SH-SY5Y (cell line): ENCODE measurements at regions not wholly inside any gene's neighbourhood (a gene's known extent, or its start where the extent isn't known, plus 50 kb on each side); places are given as distances from the start of the nearest gene placed in this dataset.

ENCODE experiments used
- GATA2 ChIP-seq: IDR thresholded peaks from 2 replicates; pipeline ENCODE4 v1.6.1; 2011; ENCODE audit warnings: mild to moderate bottlenecking, low read depth, low read length
- GATA3 ChIP-seq: IDR thresholded peaks from 2 replicates; pipeline ENCODE4 v1.6.1; 2011; ENCODE audit warnings: low read depth, mild to moderate bottlenecking, low read length, moderate library complexity

DNA sequence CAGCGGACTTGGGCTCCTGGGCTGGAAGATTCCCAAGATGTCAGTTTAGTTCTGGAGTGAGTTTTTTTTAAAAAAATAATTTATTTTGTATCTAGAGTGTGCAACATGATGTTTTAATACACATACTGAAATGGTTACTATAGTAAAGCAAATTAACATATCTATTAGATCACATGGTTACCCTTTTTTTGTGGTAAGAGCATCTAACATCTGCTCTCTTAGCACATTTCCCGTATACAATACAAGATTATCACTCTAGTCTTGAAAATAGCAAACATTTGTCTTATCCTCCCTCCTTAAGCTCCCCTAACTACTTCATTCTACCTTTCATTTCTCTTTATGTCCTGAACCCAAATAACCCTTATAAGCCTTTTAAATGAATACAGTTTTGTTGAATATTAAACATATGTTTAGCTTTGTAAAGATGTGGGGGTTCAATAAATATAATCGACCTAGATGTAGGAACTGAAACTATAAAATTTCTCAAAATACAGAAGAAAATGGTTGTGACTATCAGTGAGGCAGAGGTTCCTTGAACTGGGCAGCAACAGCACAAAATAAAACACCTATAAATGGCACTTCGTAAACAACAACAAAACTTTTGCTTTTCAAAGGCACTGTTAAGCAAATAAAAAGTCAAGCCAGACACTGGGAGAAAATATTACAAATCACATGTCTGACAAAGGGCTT lies 466.6 kb downstream of the FGF9 start:
- TF ChIP-seq GATA2 (no peak), GATA3 (no peak)

DNA sequence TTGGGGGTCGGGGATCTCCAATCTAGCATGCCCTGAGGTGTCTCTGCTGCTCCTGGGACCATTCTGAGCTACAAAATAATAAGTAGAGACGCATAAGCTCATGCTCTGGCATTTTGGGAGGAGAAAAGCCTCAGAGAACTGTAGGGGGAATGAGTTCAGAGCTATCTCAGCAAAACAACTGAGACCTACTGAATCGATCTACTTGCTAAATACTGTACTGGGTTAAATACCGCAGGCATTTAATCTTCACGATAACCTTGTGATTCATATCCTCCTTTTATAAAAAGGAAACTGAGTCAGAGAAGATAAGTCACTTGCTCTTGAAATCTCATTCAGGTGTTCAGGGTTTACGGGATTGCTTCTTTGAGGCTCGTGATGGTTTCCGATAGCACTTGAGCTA lies 468.1 kb downstream of the FGF9 start:
- no peak for TF ChIP-seq GATA2
- TF ChIP-seq GATA3, result no peak

DNA sequence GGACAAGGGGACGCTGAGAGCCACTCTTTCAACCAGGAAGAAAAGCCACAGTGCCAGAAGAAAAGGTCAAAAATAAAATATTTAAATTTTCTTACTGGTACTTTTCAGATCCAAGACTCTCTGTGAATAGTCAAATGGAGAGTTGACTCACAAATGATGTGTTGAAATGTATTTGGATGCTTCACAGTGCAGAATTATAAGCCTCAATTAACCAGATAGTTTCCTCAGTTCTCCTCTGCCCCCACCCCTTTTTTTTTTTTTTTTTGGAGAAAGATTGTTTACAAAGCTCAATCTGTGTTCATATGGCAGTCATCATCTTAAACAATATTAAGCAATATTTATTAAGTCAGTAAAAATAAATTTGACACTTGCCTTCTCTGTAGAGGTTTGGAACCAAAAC lies 470.8 kb downstream of the FGF9 start:
- TF ChIP-seq GATA2, result no peak
- no peak for TF ChIP-seq GATA3

DNA sequence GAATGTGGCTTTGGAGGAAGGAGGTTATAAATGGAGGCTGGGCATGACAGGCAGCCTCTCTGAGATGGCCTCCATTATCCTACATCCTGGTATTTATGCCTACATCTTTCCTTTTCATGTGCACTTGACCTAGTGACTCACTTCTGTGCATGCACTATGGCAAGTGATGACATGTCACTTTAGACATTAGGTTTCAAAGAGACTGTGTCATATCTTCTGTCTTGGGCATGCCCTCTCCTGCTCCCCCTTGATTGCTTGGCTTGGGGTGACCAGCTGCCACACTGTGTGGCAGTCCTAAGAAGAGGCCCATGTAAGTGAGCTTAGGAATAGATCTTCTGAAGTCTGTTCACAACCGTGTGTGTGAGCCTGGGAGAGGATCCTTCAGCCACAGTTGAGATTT lies 472.8 kb downstream of the FGF9 start:
- TF ChIP-seq GATA2 (no peak), GATA3 (no peak)

DNA sequence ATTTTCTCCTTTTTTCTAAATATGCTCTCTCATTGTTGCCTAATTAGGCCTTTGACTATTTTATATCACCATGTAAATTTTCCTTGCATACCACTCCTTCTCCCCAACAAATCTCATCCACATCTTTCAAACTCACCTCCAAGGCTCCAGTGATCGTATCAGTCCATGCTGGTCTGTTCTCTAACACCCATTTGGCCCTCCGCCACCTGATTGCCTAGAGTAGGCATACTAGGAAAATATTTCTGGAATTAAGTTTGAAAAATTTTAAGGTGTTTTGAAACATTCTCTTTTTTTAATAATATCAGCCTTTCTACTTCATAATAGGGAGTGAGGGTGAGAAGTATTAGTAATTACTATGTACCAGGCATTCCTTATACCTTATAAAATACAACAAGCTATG lies 473.9 kb downstream of the FGF9 start:
- no peak for TF ChIP-seq GATA3
- TF ChIP-seq GATA2, result no peak

DNA sequence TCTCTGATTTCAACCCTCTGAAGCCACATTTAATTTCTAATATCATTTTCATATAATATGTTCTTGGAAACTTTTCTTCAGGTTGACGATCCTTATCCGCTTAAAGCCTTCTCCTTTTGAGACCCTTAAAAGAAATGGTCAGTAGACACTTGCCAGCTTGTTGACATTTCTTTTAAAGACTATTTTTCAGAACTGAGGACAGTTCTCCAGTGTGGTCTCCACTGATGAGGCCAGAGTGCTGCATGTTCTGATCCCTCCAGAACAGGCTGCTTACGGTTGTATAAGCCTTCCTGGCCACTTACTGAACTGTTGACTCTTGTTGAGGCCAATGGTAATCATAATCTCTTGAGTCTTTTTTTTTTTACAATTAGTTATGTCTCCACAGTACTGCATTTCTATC lies 477.3 kb downstream of the FGF9 start:
- no peak for TF ChIP-seq GATA2
- TF ChIP-seq GATA3, result no peak

DNA sequence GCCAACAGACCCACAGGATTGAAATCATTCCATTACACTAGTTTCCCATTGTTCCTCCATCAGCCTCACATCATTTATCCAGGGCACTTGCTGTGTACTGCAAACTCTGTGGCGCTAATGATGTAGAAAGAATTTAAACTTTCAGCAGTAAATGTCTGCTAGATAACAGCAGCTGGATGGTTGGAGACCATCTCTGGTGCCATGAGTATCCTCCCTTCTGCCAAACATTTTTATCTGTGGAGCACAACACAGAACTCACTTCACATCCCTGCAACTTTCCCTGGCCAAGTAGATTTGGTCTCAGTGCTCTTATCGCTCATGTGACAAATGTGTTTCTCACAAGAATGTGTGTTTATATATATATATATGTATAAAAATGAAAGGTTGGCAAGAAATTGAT lies 481.9 kb downstream of the FGF9 start:
- TF ChIP-seq GATA3 (no peak), GATA2 (no peak)

DNA sequence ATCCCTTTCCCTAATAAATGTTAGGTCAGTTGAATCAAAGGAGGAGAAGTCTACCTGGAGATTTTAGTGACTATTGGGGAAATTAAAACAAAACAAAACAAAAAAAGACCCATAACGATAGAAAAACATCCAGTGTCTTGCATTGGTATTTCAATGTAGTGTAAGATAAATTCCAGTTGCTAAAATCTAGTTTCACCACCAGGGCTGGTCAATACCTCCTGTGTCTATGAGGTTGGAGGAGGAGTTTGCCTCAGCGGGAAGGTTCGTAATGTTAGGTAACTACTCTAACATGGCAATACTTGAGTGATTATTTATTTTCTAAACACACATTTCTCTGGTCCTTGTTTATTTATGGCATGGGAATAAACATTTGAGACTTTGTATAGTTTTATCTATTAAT lies 483.2 kb downstream of the FGF9 start:
- TF ChIP-seq GATA3 (no peak), GATA2 (no peak)

DNA sequence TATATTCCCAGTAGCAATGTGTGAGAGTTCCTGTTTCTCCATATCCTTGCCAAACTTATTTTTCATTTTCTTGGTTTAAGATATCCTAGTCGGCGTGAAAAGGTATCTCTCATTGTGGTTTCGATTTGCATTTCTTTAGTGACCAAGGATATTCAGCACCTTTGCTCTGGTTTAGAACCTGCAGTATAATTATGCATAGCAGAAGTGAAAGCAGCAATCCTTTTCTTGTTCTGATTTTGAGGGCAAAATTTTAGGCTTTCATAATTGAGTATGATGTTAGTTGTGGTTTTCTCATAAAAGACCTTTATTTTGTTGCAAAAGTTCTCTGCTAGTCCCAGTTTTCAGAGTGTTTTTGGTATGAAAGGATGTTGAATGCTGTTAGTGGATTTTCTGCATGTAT lies 491.0 kb downstream of the FGF9 start:
- TF ChIP-seq GATA3 (no peak), GATA2 (no peak)

DNA sequence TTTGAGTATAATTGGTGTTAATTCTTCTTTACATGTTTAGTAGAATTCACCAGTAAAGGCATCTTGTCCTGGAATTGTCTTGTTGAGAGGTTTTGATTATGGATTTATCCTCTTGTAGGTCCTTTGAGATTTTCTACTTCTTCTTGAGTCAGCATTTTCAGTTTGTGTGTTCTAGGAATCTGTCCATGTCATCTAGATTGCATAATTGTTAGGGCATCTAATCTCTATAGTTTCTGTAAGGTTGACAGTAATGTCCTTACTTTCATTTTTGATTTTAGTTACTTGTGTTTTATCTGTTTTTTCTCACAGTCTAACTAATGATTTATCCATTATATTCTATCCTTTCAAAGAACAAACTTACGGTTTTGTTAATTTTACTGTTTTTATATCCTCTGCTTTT lies 492.0 kb downstream of the FGF9 start:
- TF ChIP-seq GATA3 (no peak), GATA2 (no peak)

DNA sequence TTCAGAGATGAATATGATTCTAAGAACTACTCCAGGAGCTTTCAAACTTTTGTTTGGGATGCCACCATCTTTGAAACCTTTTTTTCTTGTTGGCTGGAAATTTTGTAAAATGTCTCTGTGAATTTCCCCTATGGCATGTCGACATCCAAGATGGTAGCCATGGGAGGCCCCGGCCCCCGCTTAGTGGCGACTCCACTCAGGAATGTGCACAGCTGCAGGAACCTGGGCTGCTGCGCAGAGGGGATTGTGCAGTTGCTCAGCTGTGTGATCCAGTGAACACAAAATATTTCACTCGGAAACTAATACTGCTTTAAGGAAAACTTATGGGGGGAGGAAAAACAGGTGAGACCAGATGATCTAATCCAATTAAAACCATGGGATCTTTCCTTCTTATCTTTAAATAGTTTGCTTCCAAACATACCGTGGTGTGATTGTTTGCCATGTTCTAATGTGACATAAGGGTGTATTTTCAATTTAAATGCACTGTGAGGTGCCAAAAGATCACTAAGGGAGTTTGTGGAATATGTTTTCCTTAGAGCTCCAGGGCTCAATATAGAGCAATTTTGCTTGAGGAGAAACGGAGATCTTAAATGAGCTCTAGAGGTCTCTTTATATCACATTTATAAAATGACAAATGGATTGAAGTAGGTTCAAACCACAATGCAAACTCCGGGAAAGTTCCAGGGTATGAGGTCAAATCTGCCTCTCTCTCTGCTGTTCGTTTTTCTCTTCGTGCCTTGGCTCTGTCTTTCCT lies 497.7 kb downstream of the FGF9 start:
- TF ChIP-seq GATA3 (no peak), GATA2 (no peak)

DNA sequence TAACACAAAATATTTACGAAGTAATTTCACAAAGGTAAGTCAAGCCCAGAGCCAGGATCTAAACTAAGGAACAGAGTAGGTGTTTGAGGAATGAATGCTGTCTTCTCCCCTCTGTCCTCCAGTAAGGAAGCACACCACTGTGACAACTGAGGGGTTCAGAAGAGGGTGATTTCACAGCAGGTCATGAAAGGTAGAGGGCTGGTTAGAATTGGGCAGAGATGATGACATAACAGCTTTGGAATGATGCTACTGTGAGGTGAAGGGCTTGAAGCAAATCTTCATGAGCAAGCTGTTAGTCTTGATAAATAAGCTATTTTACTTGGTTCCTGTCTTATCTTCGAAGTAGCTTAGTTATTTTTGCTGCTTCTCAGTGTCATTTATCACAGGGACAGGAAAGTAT lies 498.6 kb downstream of the FGF9 start:
- TF ChIP-seq GATA3 (no peak), GATA2 (no peak)

DNA sequence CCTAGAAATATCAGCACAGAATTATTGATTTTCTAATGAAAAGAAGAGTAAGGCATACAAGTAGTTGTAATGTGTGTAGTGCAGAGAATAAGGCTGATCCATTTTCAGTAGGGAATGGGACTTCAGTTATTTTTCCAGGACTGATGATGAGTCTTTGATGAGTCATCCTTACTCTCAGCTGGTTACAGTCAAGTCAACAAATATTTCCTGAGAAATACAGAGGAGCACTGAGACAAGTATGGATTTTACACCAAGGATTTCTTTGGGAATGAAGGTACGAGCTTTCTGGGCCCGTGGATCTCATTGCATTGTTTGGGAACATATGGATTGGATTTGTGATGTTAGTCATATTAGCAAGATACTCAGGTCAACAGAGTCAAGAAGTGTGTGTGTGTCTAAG lies 502.7 kb downstream of the FGF9 start:
- no peak for TF ChIP-seq GATA2
- TF ChIP-seq GATA3, result no peak

DNA sequence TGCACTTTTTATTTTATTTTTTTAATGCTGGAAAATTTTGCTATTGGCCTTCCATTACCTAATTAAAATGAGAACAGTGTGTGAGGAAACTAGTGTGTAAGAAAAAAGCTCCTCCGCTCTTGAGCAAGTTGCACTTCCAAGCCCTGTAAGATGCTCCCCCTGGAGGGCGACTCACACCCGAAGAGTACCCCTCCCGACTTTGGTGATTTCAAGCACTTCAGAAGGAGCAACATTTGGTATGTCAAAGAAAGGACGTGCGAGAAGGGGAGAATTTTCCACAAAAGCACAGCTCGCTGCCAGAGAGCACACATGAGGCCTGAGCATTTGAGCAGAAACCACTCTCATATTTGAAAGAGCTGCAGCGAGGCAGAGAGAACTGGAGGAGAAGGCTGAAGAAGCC lies 504.4 kb downstream of the FGF9 start:
- no peak for TF ChIP-seq GATA2
- TF ChIP-seq GATA3, result no peak

DNA sequence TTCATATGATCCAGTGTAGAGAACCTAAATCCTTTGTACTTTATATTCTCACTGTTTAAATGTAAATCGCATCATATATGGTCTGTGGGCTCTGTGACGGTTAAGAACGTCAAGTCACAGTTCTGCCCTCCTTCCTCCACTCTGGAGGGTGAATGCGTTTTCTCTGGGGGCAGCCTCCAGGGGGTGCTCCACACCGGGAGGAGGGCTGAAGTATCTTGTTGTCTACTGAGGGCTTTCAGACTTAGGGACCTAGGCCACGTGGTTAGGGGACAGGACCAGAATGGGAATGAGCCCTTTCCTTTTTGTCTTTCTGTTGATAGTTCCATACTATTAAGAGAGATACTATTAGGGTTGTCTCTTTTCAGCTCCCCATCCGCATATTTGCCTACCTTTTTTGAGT lies 504.9 kb downstream of the FGF9 start:
- TF ChIP-seq GATA3 (no peak), GATA2 (no peak)

DNA sequence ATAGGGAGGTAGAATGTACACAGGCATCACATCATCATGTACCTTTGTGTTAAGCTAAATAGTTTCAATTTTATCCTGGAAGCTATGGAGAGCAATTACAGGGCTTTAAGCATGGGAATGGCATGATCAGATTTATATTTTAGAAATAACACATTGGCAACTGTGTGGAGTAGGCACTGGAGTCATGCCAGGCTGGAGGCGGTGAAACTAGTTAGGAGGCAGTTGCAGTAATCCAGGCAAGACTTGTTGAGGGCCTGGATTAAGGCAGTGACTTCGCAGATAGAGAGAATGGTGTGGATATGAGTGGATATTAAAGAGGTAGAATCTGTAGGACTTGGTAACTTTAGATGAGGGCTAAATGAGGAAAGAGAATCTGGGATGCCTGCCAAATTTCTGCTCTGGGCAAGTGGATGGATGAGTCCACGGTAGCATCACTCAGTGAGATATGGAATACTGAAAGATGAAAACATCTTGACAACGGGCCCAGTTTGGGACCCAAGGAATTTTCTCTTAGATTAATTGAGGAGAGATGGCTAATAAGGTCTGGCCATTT lies 506.2 kb downstream of the FGF9 start:
- TF ChIP-seq GATA2, result no peak

DNA sequence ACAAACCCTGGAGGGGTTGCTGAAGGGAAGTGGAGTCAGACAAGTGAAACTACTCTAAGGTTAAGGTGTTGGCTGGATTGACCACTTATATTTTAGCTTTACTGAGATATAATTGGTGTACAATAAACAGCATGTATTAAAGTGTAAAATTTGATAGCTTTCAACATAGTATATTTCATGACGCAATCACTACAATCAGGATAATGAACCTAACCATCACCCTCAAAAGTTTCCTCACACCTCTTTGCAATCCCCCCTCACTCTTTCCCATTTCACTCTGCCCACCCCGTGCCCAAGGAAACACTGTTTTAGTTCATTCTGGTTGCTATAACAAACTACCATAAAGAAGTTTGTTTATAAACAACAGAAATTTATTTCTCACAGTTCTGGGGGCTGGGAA lies 508.0 kb downstream of the FGF9 start:
- TF ChIP-seq GATA2 (no peak), GATA3 (no peak)

DNA sequence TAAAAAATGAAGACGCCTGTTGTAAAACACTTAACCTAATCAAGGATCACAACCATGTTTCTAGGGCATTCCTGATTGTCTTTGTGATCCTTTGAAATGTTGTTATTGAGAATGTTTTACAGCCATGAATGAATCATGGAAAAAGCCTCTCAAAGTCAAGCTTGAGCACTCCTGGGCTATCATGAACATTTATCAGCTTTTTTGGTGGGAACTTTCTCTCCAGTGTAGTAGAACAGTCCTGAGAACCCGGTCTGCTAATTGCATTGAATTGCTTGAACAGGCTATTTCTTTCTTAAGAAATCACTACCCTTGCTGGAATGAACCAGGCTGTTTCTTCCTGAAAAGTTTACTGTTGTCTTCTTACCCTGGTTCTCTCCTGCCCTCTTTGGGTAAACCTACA lies 516.5 kb downstream of the FGF9 start:
- TF ChIP-seq GATA3 (no peak), GATA2 (no peak)
